ENCODE measurements at regions not wholly inside any gene's neighbourhood (a gene's known extent, or its start where the extent isn't known, plus 50 kb on each side); places are given as distances from the start of the nearest gene placed in this dataset.
"Not testable (repeated sequence)": the region's sequence is repeated elsewhere in the genome, so short reads cannot be mapped to it uniquely, and the experiment has no call there.

- H3K27ac Mint-ChIP-seq = no peak overlapping the region
- DNase-seq (ENCODE audit: low spot score) = no peak
- H3K9me3 Mint-ChIP-seq = peaks cover 2% of the 10 kb centered on the region
- no peaks in the 10 kb centered on the region for H3K36me3 Mint-ChIP-seq (ENCODE audit: low read depth)
- no peak overlapping the region for H3K4me3 Mint-ChIP-seq
- intact Hi-C loops (cut with micrococcal nuclease) = no loop called here
- H3K27me3 Mint-ChIP-seq (ENCODE audit: insufficient read depth) = peaks cover 6% of the 10 kb centered on the region
- H3K4me1 Mint-ChIP-seq (ENCODE audit: low read depth) = peaks cover 5% of the 10 kb centered on the region
These were observed 222.2 kb upstream of the PRSS16 start for GRCh38 chr6:27025351-27025750.

- H3K9me3 Mint-ChIP-seq = no peaks in the 10 kb centered on the region
These were observed 221.1 kb upstream of the PRSS16 start for GRCh38 chr6:27026361-27026760.

GRCh38 chr6:27031302-27031701 lies 216.2 kb upstream of the PRSS16 start:
- Mint-ChIP-seq H3K4me3 (no peak overlapping the region), H3K27ac (no peak overlapping the region), H3K36me3 (ENCODE audit: low read depth) (no peaks in the 10 kb centered on the region), H3K9me3 (no peaks in the 10 kb centered on the region), H3K4me1 (ENCODE audit: low read depth) (no peaks in the 10 kb centered on the region), H3K27me3 (ENCODE audit: insufficient read depth) (peaks cover 10% of the 10 kb centered on the region)
- no peak for DNase-seq (ENCODE audit: low spot score)
- intact Hi-C loops (cut with micrococcal nuclease) = no loop called here

More at GRCh38 chr6:27026361-27026760, 221.1 kb upstream of the PRSS16 start:
- no peak for DNase-seq (ENCODE audit: low spot score)
- intact Hi-C loops (cut with micrococcal nuclease) = no loop called here
- H3K27me3 Mint-ChIP-seq (ENCODE audit: insufficient read depth) = peaks cover 6% of the 10 kb centered on the region
- H3K27ac Mint-ChIP-seq = no peak overlapping the region
- no peaks in the 10 kb centered on the region for H3K36me3 Mint-ChIP-seq (ENCODE audit: low read depth)
- no peaks in the 10 kb centered on the region for H3K4me1 Mint-ChIP-seq (ENCODE audit: low read depth)
- no peak overlapping the region for H3K4me3 Mint-ChIP-seq

- no peak overlapping the region for H3K4me3 Mint-ChIP-seq
- H3K27me3 Mint-ChIP-seq (ENCODE audit: insufficient read depth) = peaks cover 9% of the 10 kb centered on the region
- no peaks in the 10 kb centered on the region for H3K36me3 Mint-ChIP-seq (ENCODE audit: low read depth)
- no peaks in the 10 kb centered on the region for H3K4me1 Mint-ChIP-seq (ENCODE audit: low read depth)
- H3K27ac Mint-ChIP-seq = no peak overlapping the region
- DNase-seq (ENCODE audit: low spot score) = no peak
- intact Hi-C loops (cut with micrococcal nuclease) = no loop called here
- H3K9me3 Mint-ChIP-seq = no peaks in the 10 kb centered on the region
These were observed 209.0 kb upstream of the PRSS16 start for GRCh38 chr6:27038498-27038897.

- intact Hi-C loops (cut with micrococcal nuclease) = no loop called here
- no peaks in the 10 kb centered on the region for H3K9me3 Mint-ChIP-seq
- no peak for DNase-seq (ENCODE audit: low spot score)
- H3K27me3 Mint-ChIP-seq (ENCODE audit: insufficient read depth) = peaks cover 9% of the 10 kb centered on the region
- no peak overlapping the region for H3K4me3 Mint-ChIP-seq
- no peaks in the 10 kb centered on the region for H3K36me3 Mint-ChIP-seq (ENCODE audit: low read depth)
- no peak overlapping the region for H3K27ac Mint-ChIP-seq
- no peaks in the 10 kb centered on the region for H3K4me1 Mint-ChIP-seq (ENCODE audit: low read depth)
These were observed 207.1 kb upstream of the PRSS16 start for GRCh38 chr6:27040244-27041042.

GRCh38 chr6:27043244-27043643 lies 204.3 kb upstream of the PRSS16 start:
- Mint-ChIP-seq H3K36me3 (ENCODE audit: low read depth) (no peaks in the 10 kb centered on the region), H3K9me3 (no peaks in the 10 kb centered on the region), H3K4me1 (ENCODE audit: low read depth) (no peaks in the 10 kb centered on the region), H3K27me3 (ENCODE audit: insufficient read depth) (peaks cover 2% of the 10 kb centered on the region), H3K27ac (no peak overlapping the region), H3K4me3 (no peak overlapping the region)
- DNase-seq (ENCODE audit: low spot score) = no peak
- intact Hi-C loops (cut with micrococcal nuclease) = no loop called here

GRCh38 chr6:27045131-27045530 lies 202.4 kb upstream of the PRSS16 start:
- not testable (repeated sequence) for H3K36me3 Mint-ChIP-seq (ENCODE audit: low read depth); H3K4me3 Mint-ChIP-seq

GRCh38 chr6:27047725-27048124 lies 199.8 kb upstream of the PRSS16 start:
- H3K27me3 Mint-ChIP-seq (ENCODE audit: insufficient read depth); H3K4me1 Mint-ChIP-seq (ENCODE audit: low read depth); H3K27ac Mint-ChIP-seq; H3K36me3 Mint-ChIP-seq (ENCODE audit: low read depth); H3K9me3 Mint-ChIP-seq; intact Hi-C loops (cut with micrococcal nuclease); DNase-seq (ENCODE audit: low spot score); H3K4me3 Mint-ChIP-seq: not testable (repeated sequence)

More at GRCh38 chr6:27045131-27045530, 202.4 kb upstream of the PRSS16 start:
- H3K27ac Mint-ChIP-seq; intact Hi-C loops (cut with micrococcal nuclease); DNase-seq (ENCODE audit: low spot score); H3K4me1 Mint-ChIP-seq (ENCODE audit: low read depth); H3K9me3 Mint-ChIP-seq; H3K27me3 Mint-ChIP-seq (ENCODE audit: insufficient read depth): not testable (repeated sequence)

GRCh38 chr6:27049863-27050781 lies 197.4 kb upstream of the PRSS16 start:
- peaks cover 3% of the 10 kb centered on the region for H3K27me3 Mint-ChIP-seq (ENCODE audit: insufficient read depth)
- no peaks in the 10 kb centered on the region for H3K4me1 Mint-ChIP-seq (ENCODE audit: low read depth)
- no peak overlapping the region for H3K27ac Mint-ChIP-seq
- no peak overlapping the region for H3K4me3 Mint-ChIP-seq
- no peak for DNase-seq (ENCODE audit: low spot score)
- H3K9me3 Mint-ChIP-seq = no peaks in the 10 kb centered on the region
- intact Hi-C loops (cut with micrococcal nuclease) = no loop called here
- H3K36me3 Mint-ChIP-seq (ENCODE audit: low read depth) = no peaks in the 10 kb centered on the region

- H3K4me1 Mint-ChIP-seq (ENCODE audit: low read depth); H3K36me3 Mint-ChIP-seq (ENCODE audit: low read depth); intact Hi-C loops (cut with micrococcal nuclease); H3K9me3 Mint-ChIP-seq; H3K27ac Mint-ChIP-seq; DNase-seq (ENCODE audit: low spot score); H3K4me3 Mint-ChIP-seq: not testable (repeated sequence)
- peaks cover 10% of the 10 kb centered on the region for H3K27me3 Mint-ChIP-seq (ENCODE audit: insufficient read depth)
These were observed 195.3 kb upstream of the PRSS16 start for GRCh38 chr6:27052082-27052730.

GRCh38 chr6:27052731-27053082 lies 194.8 kb upstream of the PRSS16 start:
- no peak overlapping the region for H3K27ac Mint-ChIP-seq
- intact Hi-C loops (cut with micrococcal nuclease) = no loop called here
- no peaks in the 10 kb centered on the region for H3K9me3 Mint-ChIP-seq
- no peaks in the 10 kb centered on the region for H3K4me1 Mint-ChIP-seq (ENCODE audit: low read depth)
- H3K36me3 Mint-ChIP-seq (ENCODE audit: low read depth) = no peaks in the 10 kb centered on the region
- no peak for DNase-seq (ENCODE audit: low spot score)
- no peak overlapping the region for H3K4me3 Mint-ChIP-seq
- peaks cover 10% of the 10 kb centered on the region for H3K27me3 Mint-ChIP-seq (ENCODE audit: insufficient read depth)

GRCh38 chr6:27053738-27054137 lies 193.8 kb upstream of the PRSS16 start:
- intact Hi-C loops (cut with micrococcal nuclease) = no loop called here
- peaks cover 10% of the 10 kb centered on the region for H3K27me3 Mint-ChIP-seq (ENCODE audit: insufficient read depth)
- H3K27ac Mint-ChIP-seq = no peak overlapping the region
- H3K4me1 Mint-ChIP-seq (ENCODE audit: low read depth) = no peaks in the 10 kb centered on the region
- no peak overlapping the region for H3K4me3 Mint-ChIP-seq
- no peaks in the 10 kb centered on the region for H3K9me3 Mint-ChIP-seq
- no peak for DNase-seq (ENCODE audit: low spot score)
- H3K36me3 Mint-ChIP-seq (ENCODE audit: low read depth) = no peaks in the 10 kb centered on the region

GRCh38 chr6:27056615-27057014 lies 190.9 kb upstream of the PRSS16 start:
- Mint-ChIP-seq H3K9me3 (no peaks in the 10 kb centered on the region), H3K36me3 (ENCODE audit: low read depth) (no peaks in the 10 kb centered on the region), H3K4me1 (ENCODE audit: low read depth) (no peaks in the 10 kb centered on the region), H3K4me3 (no peak overlapping the region), H3K27ac (no peak overlapping the region), H3K27me3 (ENCODE audit: insufficient read depth) (peaks cover 7% of the 10 kb centered on the region)
- no peak for DNase-seq (ENCODE audit: low spot score)
- intact Hi-C loops (cut with micrococcal nuclease) = no loop called here

Measured in activated T-helper 1 cell treated with anti-CD3 and anti-CD28 coated beads, Interleukin-12 subunit alpha, Interleukin-12 subunit beta, Interleukin-2, Interleukin-4 antibody, amounts not matched to agents 30 ng/mL and 10 ng/mL and 1 ng/mL, durations not matched to agents 14 hours and 24 hours and 36 hours (primary cell).